Astrocyte (in vitro differentiated cells and primary cell): ENCODE measurements at regions not wholly inside any gene's neighbourhood (a gene's known extent, or its start where the extent isn't known, plus 50 kb on each side); places are given as distances from the start of the nearest gene placed in this dataset.

Source experiments
- EZH2 ChIP-seq: IDR thresholded peaks from 2 replicates; pipeline ENCODE4 v1.6.1; 2012; ENCODE audit warnings: mild to moderate bottlenecking, low read length, inconsistent platforms; ENCODE audit not compliant: insufficient read depth
- TF ChIP-seq, protein P1 (sequence below): IDR thresholded peaks from 2 replicates; pipeline ENCODE4 v1.5.1; 2011; ENCODE audit warnings: low read depth, mild to moderate bottlenecking, inconsistent platforms, low read length, moderate library complexity; ENCODE audit not compliant: insufficient read depth

DNA sequence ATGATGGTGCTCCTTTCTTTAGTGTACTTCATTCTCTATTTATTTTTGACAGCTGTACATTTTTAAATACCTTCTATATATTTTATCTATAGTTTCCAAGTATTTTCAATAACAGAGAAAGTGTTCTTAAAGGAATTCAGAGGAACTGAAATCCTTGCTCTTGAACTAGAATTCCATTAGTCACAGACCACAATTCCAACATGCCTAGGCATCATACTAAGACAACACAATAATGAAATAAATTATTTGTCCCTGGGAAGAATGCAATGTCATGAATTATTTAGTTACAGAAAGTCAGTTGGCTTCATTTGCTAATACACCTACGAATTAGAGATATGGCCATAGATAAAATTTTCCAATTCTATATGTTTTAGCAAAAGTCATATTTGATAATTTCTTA, 671.2 kb downstream of the EPHA7 start:
- TF ChIP-seq, protein P1, sequence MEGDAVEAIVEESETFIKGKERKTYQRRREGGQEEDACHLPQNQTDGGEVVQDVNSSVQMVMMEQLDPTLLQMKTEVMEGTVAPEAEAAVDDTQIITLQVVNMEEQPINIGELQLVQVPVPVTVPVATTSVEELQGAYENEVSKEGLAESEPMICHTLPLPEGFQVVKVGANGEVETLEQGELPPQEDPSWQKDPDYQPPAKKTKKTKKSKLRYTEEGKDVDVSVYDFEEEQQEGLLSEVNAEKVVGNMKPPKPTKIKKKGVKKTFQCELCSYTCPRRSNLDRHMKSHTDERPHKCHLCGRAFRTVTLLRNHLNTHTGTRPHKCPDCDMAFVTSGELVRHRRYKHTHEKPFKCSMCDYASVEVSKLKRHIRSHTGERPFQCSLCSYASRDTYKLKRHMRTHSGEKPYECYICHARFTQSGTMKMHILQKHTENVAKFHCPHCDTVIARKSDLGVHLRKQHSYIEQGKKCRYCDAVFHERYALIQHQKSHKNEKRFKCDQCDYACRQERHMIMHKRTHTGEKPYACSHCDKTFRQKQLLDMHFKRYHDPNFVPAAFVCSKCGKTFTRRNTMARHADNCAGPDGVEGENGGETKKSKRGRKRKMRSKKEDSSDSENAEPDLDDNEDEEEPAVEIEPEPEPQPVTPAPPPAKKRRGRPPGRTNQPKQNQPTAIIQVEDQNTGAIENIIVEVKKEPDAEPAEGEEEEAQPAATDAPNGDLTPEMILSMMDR, result no peak
- no peak for TF ChIP-seq EZH2
